Stomach (tissue), 8 donors: ENCODE measurements at regions not wholly inside any gene's neighbourhood (a gene's known extent, or its start where the extent isn't known, plus 50 kb on each side); places are given as distances from the start of the nearest gene placed in this dataset.

Experiments
- DNase-seq, 2 donors: peaks; one replicate each; pipeline versions ENCODE4 v3.0.0 to v3.0.0-alpha.2; 2013 to 2019
- H3K27ac ChIP-seq, 5 donors: fragments of 200-600 bp in 4 of 5; sonication (generic) in 4 of 5; one replicate each; pipeline ENCODE4 v1.5.1; 2013 to 2019; ENCODE audit warnings: mild to moderate bottlenecking in 1 of 5, moderate library complexity in 1 of 5
- H3K27me3 ChIP-seq, 3 donors: fragments of 200-600 bp; sonication (generic); one replicate each; pipeline ENCODE4 v1.5.1; 2017 to 2019; ENCODE audit warnings: mixed run types in 1 of 3
- H3K36me3 ChIP-seq, 4 donors: fragments of 200-600 bp; sonication (generic); 1 replicate in 3 of 4; 2 replicates in 1 of 4; pipeline ENCODE4 v1.5.1; 2016 to 2019
- H3K4me1 ChIP-seq, 4 donors: fragments of 200-600 bp; sonication (generic); one replicate each; pipeline ENCODE4 v1.5.1; 2016 to 2019
- H3K4me3 ChIP-seq, 4 donors: fragments of 200-600 bp; sonication (generic) in 3 of 4; one replicate each; pipeline ENCODE4 v1.5.1; 2016 to 2019; ENCODE audit warnings: mild to moderate bottlenecking in 1 of 4
- H3K9me3 ChIP-seq, 4 donors: fragments of 200-600 bp; sonication (generic); one replicate each; pipeline ENCODE4 v1.5.1; 2016 to 2019
- CTCF ChIP-seq, 7 experiments: fragments of 450-650 bp in 4 of 7; fragments of 200-600 bp in 3 of 7; sonication (generic) in 3 of 7; IDR thresholded peaks; one replicate each; pipeline ENCODE4 v1.5.1; 2016 to 2019; ENCODE audit warnings: antibody characterized with exemption in 7 of 7, control low read depth in 2 of 7, mild to moderate bottlenecking in 1 of 7
- EP300 ChIP-seq: sonication (generic); formaldehyde crosslinking; IDR thresholded peaks from one replicate; pipeline ENCODE4 v1.6.1; 2017; ENCODE audit warnings: antibody characterized with exemption
- POLR2A ChIP-seq, 4 donors: fragments of 450-650 bp; IDR thresholded peaks; one replicate each; pipeline ENCODE4 v1.6.1; 2016; ENCODE audit warnings: antibody characterized with exemption in 4 of 4, control low read depth in 2 of 4, mild to moderate bottlenecking in 1 of 4, moderate library complexity in 1 of 4
- POLR2AphosphoS5 ChIP-seq, 3 donors: sonication (generic); formaldehyde crosslinking; IDR thresholded peaks; one replicate each; pipeline ENCODE4 v1.6.1; 2016; ENCODE audit warnings: antibody characterized with exemption in 3 of 3
- WGBS, 5 donors: extraction: QIAGEN DNeasy Blood & Tissue Kit in 3 of 5; methylation state at CpG; one replicate each; pipeline versions ENCODE4 v1.1.5 to v1.1.7; 2013 to 2018; 5-methylcytosine and 5-hydroxymethylcytosine counted together
- intact Hi-C: fragments of 100-400 bp; cut with DNase I; formaldehyde crosslinking; loops from one replicate; pipeline ENCODE4 v1.15.1; 2023; ENCODE audit warnings: low total_unique reads
- donor health status: healthy with polysubstance abuse.
- donor health status: Bipolar disorder and iron deficiency.
- donor health status: healthy.

- no peak overlapping the region for H3K4me3 ChIP-seq
- no peaks in the 10 kb centered on the region for H3K36me3 ChIP-seq
- DNase-seq: no peak
- no peaks in the 10 kb centered on the region for H3K27me3 ChIP-seq
- H3K4me1 ChIP-seq: no peaks in the 10 kb centered on the region
- no peaks in the 10 kb centered on the region for H3K9me3 ChIP-seq
- intact Hi-C loops: no loop called here
- WGBS, 5 donors: 24 to 49% (median 47%) methylated on average over 1 of the region's 1 CpG
- TF ChIP-seq CTCF (IDR thresholded peaks at IDR 0.05) (no peak), EP300 (no peak), POLR2AphosphoS5 (IDR thresholded peaks at IDR 0.05) (no peak), POLR2A (IDR thresholded peaks at IDR 0.05) (no peak)
- H3K27ac ChIP-seq: no peak overlapping the region
These were observed 61.2 kb upstream of the CAMK2D start for GRCh38 chr4:113822555-113823290.

GRCh38 chr4:113821856-113822255 lies 60.3 kb upstream of the CAMK2D start:
- Histone ChIP-seq H3K4me3 (no peak overlapping the region), H3K4me1 (no peaks in the 10 kb centered on the region), H3K27me3 (no peaks in the 10 kb centered on the region), H3K9me3 (no peaks in the 10 kb centered on the region), H3K27ac (no peak overlapping the region), H3K36me3 (no peaks in the 10 kb centered on the region)
- WGBS, 5 donors: 83 to 97% (median 88%) methylated on average over 2 of the region's 2 CpGs
- intact Hi-C loops: no loop called here
- DNase-seq: no peak
- TF ChIP-seq POLR2A (IDR thresholded peaks at IDR 0.05) (no peak), EP300 (no peak), POLR2AphosphoS5 (IDR thresholded peaks at IDR 0.05) (no peak), CTCF (IDR thresholded peaks at IDR 0.05) (no peak)

GRCh38 chr4:113820108-113820507 lies 58.6 kb upstream of the CAMK2D start:
- H3K27me3 ChIP-seq: no peaks in the 10 kb centered on the region
- intact Hi-C loops: no loop called here
- 42 to 76% (median 49%) methylated on average over 3 of the region's 3 CpGs for WGBS, 5 donors
- H3K4me1 ChIP-seq: no peaks in the 10 kb centered on the region
- H3K36me3 ChIP-seq: no peaks in the 10 kb centered on the region
- no peaks in the 10 kb centered on the region for H3K9me3 ChIP-seq
- TF ChIP-seq CTCF (IDR thresholded peaks at IDR 0.05) (no peak), EP300 (no peak), POLR2AphosphoS5 (IDR thresholded peaks at IDR 0.05) (no peak), POLR2A (IDR thresholded peaks at IDR 0.05) (no peak)
- DNase-seq: no peak
- H3K4me3 ChIP-seq: no peak overlapping the region
- no peak overlapping the region for H3K27ac ChIP-seq

- no peak for TF ChIP-seq POLR2AphosphoS5 (IDR thresholded peaks at IDR 0.05)
- TF ChIP-seq EP300: no peak
- no peak for TF ChIP-seq POLR2A (IDR thresholded peaks at IDR 0.05)
- no peak for TF ChIP-seq CTCF (IDR thresholded peaks at IDR 0.05)
- Histone ChIP-seq H3K27me3 (no peaks in the 10 kb centered on the region), H3K4me1 (no peaks in the 10 kb centered on the region), H3K36me3 (no peaks in the 10 kb centered on the region), H3K27ac (no peak overlapping the region), H3K4me3 (no peak overlapping the region), H3K9me3 (no peaks in the 10 kb centered on the region)
- no peak for DNase-seq
- 79 to 86% (median 81%) methylated on average over 2 of the region's 2 CpGs for WGBS, 5 donors
- intact Hi-C loops: no loop called here
These were observed 54.3 kb upstream of the CAMK2D start for GRCh38 chr4:113815826-113816225.
